ENCODE measurements at regions not wholly inside any gene's neighbourhood (a gene's known extent, or its start where the extent isn't known, plus 50 kb on each side); places are given as distances from the start of the nearest gene placed in this dataset.

DNA sequence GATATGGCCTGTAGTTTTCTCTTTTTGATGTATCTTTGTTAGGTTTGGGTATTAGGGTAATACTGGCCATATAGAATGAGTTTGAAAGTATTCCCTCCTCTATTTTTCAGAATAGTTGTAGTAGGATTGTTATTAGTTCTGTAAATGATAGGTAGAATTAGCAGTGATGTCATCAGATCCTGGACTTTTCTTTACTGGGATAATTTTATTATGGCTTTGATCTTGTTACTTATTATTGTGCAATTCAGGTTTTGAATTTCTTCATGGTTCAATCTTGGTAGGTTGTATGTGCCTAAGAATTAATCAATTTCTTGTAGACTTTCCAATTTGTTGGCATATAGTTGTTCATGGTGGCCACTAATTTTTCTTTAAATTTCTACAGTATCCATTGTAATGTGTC is 916.6 kb downstream of the CCDC85A start:
- H2AFZ ChIP-seq (ENCODE audit: low read length): no peak overlapping the region
- TF ChIP-seq, protein P1, sequence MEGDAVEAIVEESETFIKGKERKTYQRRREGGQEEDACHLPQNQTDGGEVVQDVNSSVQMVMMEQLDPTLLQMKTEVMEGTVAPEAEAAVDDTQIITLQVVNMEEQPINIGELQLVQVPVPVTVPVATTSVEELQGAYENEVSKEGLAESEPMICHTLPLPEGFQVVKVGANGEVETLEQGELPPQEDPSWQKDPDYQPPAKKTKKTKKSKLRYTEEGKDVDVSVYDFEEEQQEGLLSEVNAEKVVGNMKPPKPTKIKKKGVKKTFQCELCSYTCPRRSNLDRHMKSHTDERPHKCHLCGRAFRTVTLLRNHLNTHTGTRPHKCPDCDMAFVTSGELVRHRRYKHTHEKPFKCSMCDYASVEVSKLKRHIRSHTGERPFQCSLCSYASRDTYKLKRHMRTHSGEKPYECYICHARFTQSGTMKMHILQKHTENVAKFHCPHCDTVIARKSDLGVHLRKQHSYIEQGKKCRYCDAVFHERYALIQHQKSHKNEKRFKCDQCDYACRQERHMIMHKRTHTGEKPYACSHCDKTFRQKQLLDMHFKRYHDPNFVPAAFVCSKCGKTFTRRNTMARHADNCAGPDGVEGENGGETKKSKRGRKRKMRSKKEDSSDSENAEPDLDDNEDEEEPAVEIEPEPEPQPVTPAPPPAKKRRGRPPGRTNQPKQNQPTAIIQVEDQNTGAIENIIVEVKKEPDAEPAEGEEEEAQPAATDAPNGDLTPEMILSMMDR (conservative IDR thresholded peaks at IDR 0.05): no peak
- no peaks in the 10 kb centered on the region for H3K23me2 ChIP-seq (ENCODE audit: insufficient read length, low read depth, low read length, poor library complexity, severe bottlenecking)
- no peak overlapping the region for H4K91ac ChIP-seq (ENCODE audit: insufficient read length, low read depth, low read length)
- H3K27me3 Mint-ChIP-seq (ENCODE audit: low read depth): no peaks in the 10 kb centered on the region; the same call in 1 of the 2 replicates
- H3K56ac ChIP-seq (ENCODE audit: insufficient read length, low read depth, low read length): no peak overlapping the region
- H3K27ac Mint-ChIP-seq: no peak overlapping the region
- H2AK5ac ChIP-seq (ENCODE audit: insufficient read length, low read length): no peak overlapping the region
- no peaks in the 10 kb centered on the region for H3K4me1 ChIP-seq (ENCODE audit: insufficient read depth, low read length)
- no peak overlapping the region for H2BK120ac ChIP-seq (ENCODE audit: low read depth, low read length, poor library complexity, severe bottlenecking)
- no peak overlapping the region for H2BK12ac ChIP-seq (ENCODE audit: insufficient read length, low read depth, low read length)
- H3K4me1 Mint-ChIP-seq: no peaks in the 10 kb centered on the region
- H3K9me3 Mint-ChIP-seq: peaks cover 8 to 11% of the 10 kb centered on the region in 2 experiments; a peak in 3 of 5 replicates
- no peak overlapping the region for H3K4me2 ChIP-seq (ENCODE audit: insufficient read depth, insufficient read length, low read length)
- H4K20me1 ChIP-seq (ENCODE audit: control insufficient read depth, insufficient read depth, insufficient read length): no peaks in the 10 kb centered on the region
- H2BK20ac ChIP-seq (ENCODE audit: low read depth, low read length, poor library complexity, severe bottlenecking): no peak overlapping the region
- no peak overlapping the region for H4K8ac ChIP-seq (replicated peaks; ENCODE audit: insufficient read length, low read depth, low read length)
- H3K27ac ChIP-seq (ENCODE audit: insufficient read length, low read depth, low read length): no peak overlapping the region
- no peak overlapping the region for H4K5ac ChIP-seq (ENCODE audit: insufficient read length, low read depth, low read length)
- H3K27me3 ChIP-seq (ENCODE audit: insufficient read depth, low read length): no peaks in the 10 kb centered on the region
- peaks cover 0 to 7% (median 0%) of the 10 kb centered on the region in 3 experiments; a peak in 2 of 7 replicates for H3K36me3 Mint-ChIP-seq (ENCODE audit: insufficient read depth in 1 of 3, low read depth in 3 of 3)
- H3K23ac ChIP-seq (ENCODE audit: insufficient read length, low read depth, low read length): no peak overlapping the region
- no peaks in the 10 kb centered on the region for H3K79me1 ChIP-seq (ENCODE audit: insufficient read depth, low read depth, low read length, poor library complexity, severe bottlenecking)
- no peak overlapping the region for H3K18ac ChIP-seq (ENCODE audit: insufficient read length, low read depth, low read length)
- no peak overlapping the region for H3K4ac ChIP-seq (ENCODE audit: low read depth, low read length)
- H3T11ph ChIP-seq (ENCODE audit: low read length): no peak overlapping the region
- no peaks in the 10 kb centered on the region for H3K79me2 ChIP-seq (ENCODE audit: insufficient read depth, low read length)
- no peak for DNase-seq
- no peak overlapping the region for H3K4me3 Mint-ChIP-seq
- no peak overlapping the region for H3K14ac ChIP-seq (ENCODE audit: insufficient read depth, low read length)
- H3K9ac ChIP-seq (ENCODE audit: extremely low read depth, insufficient read length, low read length): no peak overlapping the region
- no peaks in the 10 kb centered on the region for H3K9me3 ChIP-seq (ENCODE audit: control insufficient read depth, low read depth, low read length)
- no peak overlapping the region for H2BK15ac ChIP-seq (ENCODE audit: low read depth, low read length)
- H2BK5ac ChIP-seq (ENCODE audit: insufficient read length, low read length): no peak overlapping the region

All from H9 (cell line).